SH-SY5Y (cell line): ENCODE measurements at regions not wholly inside any gene's neighbourhood (a gene's known extent, or its start where the extent isn't known, plus 50 kb on each side); places are given as distances from the start of the nearest gene placed in this dataset.

Experiments
- GATA2 ChIP-seq: IDR thresholded peaks from 2 replicates; pipeline ENCODE4 v1.6.1; 2011; ENCODE audit warnings: mild to moderate bottlenecking, low read depth, low read length
- GATA3 ChIP-seq: IDR thresholded peaks from 2 replicates; pipeline ENCODE4 v1.6.1; 2011; ENCODE audit warnings: low read depth, mild to moderate bottlenecking, low read length, moderate library complexity

GRCh38 chr6:120147071-120147871, 797.7 kb upstream of the MAN1A1 start:
- TF ChIP-seq GATA2, result no peak
- no peak for TF ChIP-seq GATA3
